ENCODE measurements at regions not wholly inside any gene's neighbourhood (a gene's known extent, or its start where the extent isn't known, plus 50 kb on each side); places are given as distances from the start of the nearest gene placed in this dataset.
"Not testable (repeated sequence)": the region's sequence is repeated elsewhere in the genome, so short reads cannot be mapped to it uniquely, and the experiment has no call there.

DNA sequence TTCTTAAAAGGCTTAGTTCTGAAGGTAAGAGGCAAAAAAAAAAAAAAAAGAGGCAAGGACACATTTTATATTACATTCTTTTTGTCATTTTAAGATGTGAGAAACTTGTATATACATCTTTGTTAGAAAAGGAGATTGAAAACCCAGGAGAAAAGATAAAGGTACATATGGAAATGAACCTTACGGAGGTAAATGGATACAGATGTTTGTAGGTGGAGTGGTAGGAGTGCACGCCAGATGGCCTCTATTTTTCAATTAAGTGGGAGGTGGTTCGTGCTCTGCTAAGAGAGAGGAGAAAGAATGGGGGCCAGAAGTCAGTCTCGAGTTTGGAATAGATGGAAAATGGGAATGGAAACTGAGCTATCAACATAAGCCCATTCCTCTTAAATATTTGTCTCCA lies 622.5 kb upstream of the GHITM start:
- DNase-seq (ENCODE audit: low spot score), result no peak

DNA sequence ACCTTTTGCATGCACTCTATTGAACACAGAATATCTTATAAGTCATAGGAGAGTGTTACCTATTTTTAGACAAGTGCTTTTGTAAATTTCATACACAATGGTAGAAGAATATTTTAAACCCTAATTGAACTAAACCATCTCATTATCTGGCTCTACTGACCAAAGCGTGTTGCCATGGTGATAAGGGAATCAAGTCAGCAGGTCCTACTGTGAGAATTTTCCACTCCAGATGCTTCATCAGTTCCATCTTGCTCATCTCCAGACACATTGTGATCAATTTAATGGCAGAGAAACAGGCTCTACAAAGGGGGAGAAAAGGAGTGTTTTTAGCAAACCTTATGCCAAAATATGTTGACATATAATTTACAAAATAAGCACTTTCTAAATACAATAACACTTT lies 621.9 kb upstream of the GHITM start:
- DNase-seq (ENCODE audit: low spot score), result no peak

DNA sequence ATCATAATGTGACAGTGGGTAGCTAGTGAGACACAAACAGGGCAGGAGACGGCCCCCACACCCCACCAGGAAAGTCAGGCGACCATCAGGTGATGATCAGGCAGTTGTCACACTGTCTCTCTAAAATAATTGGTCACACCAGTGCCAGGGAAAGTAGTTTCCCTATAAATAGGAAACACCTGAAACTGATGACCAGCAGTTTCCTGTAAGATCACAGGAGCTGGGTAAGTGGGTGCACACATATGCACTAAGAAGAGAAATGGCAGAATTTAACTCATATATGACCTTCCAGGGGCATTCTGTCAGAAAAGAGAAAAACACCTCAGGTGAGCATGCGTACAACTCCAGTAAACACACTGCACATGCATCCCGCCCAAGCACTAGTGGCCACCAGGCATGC lies 620.5 kb upstream of the GHITM start:
- no peak for DNase-seq (ENCODE audit: low spot score)

DNA sequence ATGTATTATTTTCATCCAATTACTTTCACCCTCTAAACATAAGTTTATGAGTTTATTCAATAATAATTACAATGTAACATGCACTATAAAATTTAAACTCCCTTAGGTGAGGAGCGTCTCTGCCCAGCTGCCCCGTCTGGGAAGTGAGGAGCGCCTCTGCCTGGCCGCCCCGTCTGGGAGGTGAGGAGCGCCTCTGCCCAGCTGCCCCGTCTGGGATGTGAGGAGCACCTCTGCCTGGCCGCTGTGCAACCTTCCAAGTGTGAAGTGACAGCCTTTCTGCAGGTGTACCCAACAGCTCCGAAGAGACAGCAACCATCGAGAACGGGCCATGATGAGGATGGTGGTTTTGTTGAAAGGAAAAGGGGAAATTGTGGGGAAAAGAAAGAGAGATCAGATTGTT lies 618.9 kb upstream of the GHITM start:
- not testable (repeated sequence) for DNase-seq (ENCODE audit: low spot score)

DNA sequence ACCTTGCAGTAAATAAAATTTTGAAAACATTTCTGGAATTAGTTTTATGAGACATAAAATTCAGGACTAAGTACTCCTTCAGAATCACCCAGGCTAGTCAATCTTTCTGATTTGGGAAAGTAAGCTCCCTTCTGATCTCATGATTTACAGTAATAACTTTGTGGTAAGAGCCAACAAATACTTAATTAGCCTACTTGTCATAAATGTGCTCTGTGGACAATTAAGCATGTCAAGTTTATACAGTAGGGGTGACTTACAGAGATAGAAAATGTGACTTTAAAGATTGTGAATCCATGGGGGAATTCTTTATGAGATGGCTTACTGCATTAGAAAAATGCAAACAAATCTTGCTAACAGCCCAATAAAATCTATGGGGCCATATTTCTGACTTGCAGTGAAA lies 616.9 kb upstream of the GHITM start:
- no peak for DNase-seq (ENCODE audit: low spot score)

DNA sequence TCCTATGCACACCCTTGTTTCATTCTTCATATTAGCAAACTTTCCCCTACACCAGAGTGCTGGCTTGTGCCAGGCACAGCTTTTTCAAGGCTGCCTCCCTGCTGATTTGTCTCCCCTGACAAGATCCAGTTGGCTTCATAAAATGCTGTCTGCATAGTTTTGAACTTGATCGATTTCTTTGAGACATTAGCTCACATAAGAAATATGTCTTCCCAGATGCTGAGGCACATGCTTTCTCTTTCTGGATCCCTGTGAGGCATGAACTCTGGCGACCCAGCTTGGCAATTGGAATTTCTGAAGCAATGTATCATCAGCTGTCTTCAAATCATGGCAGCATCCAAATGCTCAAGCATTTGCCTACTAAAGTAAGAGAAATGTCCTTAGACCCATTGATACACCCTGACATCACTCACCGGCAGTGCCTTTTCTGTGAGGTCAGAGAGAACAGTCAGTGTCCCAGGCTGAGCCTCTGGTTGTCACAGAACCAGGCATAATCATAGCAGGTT lies 616.4 kb upstream of the GHITM start:
- DNase-seq (ENCODE audit: low spot score), result no peak

DNA sequence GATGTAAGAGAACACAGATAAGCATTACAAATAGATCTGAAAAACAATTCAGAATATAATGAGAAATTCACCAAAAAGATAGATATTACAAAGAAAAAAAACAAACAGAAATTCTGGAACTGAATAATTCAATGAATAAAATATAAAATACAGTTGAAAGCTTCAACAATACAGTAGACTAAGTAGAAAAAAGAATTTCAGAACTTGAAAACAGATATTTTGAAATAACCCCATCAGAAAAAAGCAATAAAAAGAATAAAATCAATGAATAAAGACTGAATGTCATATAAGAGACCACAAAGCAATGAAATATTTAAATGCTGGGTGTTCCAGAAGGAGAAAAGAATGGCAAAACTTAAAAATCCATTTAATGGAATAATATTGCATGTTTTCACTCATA lies 611.4 kb upstream of the GHITM start:
- no peak for DNase-seq (ENCODE audit: low spot score)

DNA sequence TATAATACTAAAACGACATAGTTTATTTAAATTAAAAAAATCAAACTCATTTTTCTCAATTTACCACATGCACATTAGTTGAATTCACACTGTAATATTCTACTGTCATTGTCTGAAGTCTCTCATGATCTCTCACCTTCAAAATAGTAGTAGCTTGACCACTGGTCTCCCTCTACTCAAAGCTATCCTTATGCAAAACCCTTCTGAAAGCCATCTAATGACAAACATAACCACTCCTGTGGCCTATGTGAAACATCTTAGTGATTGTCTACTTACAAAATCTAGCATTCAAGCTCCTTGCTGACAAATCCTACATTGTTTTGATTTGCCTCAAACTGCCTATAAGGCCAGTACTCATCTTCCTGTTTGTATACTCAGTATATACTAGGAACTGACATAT lies 606.0 kb upstream of the GHITM start:
- no peak for DNase-seq (ENCODE audit: low spot score)

DNA sequence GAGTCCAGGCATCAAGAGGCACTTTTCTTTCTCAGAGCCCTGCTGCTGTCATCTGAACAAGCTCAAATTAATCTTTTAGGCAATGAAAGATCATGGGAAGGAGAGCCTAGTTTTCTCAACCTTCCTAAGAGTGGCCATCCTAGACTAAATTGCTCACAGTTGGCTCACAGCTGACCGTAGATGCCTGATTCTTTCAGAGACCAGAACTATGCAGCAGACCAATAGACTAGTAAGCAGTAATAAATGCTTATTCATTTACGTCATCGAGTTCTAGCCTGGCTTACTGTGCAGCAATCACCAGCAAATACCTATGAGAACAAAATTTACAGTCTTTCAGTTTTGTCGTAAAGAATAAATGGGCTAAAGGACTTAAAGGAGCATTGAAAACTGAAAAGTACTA lies 602.9 kb upstream of the GHITM start:
- no peak for DNase-seq (ENCODE audit: low spot score)

DNA sequence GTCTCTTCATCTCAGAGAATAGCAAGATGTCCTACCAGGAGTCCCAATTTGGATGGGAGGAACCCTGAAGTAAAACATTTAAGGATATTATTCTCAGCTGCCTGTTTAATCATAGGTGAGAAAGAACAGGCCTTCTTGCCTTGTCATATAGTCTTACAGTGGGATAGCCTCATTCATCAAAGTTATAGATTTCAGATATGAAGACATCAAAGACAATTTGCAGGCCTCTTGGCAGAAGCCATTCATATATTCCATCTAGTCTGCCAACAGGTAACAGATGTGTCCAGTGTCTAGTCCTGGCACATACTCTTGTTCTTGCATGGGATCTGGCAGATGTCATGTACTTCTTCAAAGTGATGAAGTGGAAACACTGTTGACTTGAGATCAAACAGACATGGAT lies 601.3 kb upstream of the GHITM start:
- no peak for DNase-seq (ENCODE audit: low spot score)

DNA sequence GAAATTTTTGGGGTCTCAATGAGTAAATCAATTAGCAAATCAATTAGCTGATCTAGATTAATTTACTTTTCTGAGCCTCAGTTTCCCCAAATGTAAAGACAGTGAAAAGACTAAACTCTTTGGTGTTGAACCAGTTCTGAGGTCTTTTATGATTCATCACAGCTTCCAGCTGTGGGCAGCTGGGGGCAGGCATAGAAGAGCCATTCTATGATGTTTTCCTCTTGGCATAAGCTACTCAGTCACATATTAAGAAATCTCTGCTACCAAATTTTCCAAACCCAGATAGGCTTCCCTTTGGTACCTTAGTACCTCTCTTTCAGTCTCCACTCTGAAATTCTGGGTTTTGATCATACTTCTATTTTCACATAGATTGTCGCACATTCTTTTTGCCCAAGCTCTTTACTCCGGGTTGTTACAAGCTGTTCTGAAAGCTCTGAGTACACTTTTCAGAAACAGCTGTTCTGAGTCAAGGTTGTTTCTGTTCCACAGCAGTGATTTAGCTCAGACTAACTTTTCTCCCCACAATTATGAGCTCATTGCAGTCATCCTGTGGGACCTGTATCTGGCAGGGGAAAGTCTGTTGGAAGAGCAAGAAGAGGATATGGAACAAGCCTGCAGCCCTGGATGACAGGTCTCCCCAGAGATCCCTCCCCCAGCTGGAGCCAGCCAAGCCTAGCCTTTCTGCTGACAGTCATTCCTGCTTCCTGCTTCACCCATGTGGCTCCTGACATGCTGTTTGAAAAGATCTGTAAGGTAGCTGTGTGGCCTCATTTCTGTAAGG lies 599.6 kb upstream of the GHITM start:
- no peak for DNase-seq (ENCODE audit: low spot score)

DNA sequence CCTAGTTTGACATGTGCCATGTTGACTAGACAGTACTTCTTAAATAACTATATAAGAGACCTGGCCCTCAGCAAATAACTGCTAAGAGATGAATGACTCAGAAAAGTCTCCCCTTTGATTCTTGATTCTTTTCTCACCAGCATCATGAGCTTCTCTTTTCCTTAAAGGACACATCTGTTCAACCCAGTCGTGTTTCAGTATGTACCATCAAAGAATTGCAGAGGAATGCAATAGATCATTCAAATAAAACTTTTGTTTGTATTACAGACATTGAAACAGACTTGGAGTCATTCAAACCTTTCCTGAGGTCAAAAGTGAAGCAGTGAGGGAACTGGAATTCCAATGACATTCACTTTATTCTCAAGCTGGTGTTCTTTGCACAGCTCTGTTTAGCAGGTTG lies 598.3 kb upstream of the GHITM start:
- no peak for DNase-seq (ENCODE audit: low spot score)

DNA sequence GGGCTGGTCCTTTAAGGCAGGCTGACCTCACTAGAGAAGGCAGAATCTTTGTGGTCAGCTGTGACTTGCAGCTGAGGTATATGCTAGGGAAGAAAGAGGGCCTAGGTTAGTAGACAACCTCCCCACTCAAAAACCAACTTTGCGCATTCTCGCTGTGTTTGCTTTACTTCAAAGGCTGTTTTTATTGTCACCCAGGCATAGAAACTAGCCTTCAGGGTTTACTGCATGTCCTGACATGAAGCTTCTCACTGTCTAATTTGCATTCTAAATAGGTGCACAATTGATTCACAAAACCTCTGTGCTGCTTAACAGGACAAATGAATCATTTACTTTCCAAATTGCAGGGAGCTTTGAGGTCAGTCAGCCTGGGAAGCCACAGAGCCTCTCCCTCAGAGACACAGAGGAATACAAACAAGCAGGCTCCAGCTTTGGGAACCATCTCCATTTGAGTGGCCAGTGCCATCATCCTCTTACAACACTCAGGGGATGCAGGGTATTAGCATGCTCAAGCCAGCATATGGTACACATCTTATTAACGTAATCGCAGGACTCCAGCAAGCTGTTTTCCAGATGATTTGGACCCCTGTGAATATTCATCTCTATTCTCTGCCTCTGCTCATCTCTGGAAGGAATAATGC lies 596.4 kb upstream of the GHITM start:
- DNase-seq (ENCODE audit: low spot score), result no peak

DNA sequence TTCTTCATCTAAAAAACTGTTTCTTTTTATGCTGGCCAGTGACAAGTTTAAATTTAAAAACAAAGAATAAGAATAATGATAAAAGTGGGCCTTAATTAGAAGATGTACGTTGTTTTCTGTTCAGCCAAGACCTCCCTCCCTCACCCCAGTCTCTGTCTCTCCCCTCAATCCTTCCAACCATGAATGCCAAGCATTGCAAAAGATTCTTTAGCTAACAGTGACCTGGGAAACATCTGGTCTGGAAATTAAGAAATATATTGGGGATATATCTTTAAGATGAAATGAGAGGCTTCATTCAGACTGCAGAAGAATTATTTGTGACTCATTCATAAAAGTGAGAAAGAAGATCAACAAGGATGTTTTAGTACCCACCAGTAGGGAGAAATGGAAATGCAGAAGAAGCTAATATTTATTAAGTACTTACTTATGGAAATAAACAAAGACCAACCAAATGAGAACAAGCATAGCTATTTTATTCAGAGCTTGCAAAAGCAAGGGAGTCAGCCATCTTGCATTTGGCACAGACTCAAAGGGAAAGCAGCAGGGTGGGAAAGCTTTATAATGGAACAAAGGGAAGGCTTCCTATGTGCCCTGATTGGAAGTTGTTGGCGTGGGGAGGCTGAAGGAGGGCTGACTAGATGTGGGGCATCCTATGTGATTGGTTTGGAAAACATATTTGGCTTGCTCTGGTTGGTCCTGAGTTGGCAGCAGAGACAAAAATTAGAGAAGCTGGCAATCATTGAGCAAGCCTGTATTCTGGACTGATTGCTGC lies 595.4 kb upstream of the GHITM start:
- DNase-seq (ENCODE audit: low spot score), result no peak

DNA sequence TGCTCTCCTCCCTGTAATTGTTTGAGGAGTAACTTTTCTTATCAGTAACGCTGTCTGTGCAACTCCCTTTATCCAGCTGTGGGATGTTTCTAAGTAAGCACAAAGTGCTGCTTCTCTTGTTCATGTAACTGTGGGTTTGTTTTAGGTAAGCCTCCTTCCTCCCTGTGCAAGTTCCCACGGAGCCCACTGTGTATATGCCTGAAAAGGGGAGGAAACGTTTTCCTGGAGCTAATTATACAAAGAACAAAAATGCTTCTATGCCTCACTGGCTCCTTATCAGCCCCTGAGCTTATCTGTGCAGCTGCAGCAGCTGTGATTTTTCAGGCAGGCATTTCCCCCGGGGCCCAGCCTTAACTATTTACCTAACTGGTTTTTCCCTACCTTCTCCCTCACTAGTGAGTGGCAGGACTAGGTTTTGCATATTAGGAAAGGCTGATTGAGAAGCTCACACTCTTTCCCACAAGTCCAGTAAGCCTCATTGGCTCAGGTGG lies 593.4 kb upstream of the GHITM start:
- peak; percentile 65 for DNase-seq (ENCODE audit: low spot score)

DNA sequence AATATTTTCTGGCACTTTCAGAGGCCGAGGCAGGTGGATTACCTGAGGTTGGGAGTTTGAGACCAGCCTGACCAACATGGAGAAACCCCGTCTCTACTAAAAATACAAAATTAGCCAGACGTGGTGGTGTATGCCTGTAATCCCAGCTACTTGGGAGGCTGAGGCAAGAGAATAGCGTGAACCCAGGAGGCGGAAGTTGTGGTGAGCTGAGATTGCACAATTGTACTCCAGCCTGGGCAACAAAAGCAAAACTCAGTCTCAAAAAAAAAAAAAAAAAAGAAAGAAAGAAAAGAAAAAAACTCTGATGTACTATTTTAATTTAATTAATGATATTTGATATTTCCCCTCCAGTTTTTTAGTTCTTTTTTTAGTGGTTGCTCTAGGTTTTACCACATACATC lies 588.1 kb upstream of the GHITM start:
- not testable (repeated sequence) for DNase-seq (ENCODE audit: low spot score)

DNA sequence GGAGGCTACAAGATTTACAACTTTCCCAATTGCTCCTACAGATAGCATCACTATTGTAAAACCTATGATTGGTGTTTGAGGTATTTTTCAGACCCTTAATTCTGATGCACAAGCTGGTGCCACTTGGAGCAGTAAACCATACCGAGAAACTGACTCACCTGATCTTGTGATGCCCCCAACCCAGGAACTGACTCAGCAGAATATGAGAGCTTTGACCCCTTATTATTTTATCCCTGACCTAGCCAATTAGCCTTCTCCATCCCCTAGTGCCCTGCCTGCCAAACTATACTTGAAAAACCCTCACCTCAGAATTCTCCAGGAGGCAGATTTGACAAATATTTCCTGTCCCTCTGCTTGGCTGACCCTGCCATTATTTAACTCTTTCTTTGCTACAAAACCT lies 585.9 kb upstream of the GHITM start:
- no peak for DNase-seq (ENCODE audit: low spot score)

DNA sequence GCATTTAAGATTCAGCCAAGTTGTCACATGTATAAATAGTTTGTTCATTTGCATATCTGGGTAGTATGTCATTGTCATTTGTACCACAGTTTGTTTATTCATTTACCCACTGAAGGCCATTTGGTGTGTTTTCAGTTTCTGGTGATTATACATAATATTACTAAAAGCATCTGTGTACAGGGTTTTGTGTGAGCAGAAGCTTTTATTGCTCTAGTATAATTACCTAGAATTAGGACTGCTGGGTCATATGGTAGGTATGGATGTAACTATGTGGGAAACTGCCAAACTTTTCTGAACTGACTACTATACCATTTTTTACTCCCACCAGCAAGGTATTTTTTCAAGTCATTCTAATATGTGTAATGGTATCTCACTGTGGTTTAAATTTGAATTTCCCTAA lies 584.0 kb upstream of the GHITM start:
- DNase-seq (ENCODE audit: low spot score), result no peak

DNA sequence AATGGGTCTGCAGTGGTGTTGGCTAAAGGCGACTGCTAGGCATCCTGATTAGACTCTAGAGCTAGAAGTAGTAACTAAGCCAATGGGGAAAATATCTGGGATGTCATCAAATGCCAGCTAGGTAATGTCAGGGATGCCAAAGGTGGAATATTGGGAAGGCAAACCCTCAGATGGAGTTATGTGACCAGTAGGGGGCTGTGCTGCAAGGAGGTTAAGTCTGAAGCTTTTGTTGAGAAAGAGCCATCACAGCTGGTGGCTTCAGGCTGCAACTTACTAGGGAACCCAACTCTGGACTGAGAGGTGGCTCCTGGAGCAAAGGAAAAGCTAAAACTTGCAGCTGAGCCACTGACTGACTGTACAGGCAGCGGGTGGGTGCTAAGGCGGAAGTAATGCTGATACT lies 576.9 kb upstream of the GHITM start:
- no peak for DNase-seq (ENCODE audit: low spot score)

DNA sequence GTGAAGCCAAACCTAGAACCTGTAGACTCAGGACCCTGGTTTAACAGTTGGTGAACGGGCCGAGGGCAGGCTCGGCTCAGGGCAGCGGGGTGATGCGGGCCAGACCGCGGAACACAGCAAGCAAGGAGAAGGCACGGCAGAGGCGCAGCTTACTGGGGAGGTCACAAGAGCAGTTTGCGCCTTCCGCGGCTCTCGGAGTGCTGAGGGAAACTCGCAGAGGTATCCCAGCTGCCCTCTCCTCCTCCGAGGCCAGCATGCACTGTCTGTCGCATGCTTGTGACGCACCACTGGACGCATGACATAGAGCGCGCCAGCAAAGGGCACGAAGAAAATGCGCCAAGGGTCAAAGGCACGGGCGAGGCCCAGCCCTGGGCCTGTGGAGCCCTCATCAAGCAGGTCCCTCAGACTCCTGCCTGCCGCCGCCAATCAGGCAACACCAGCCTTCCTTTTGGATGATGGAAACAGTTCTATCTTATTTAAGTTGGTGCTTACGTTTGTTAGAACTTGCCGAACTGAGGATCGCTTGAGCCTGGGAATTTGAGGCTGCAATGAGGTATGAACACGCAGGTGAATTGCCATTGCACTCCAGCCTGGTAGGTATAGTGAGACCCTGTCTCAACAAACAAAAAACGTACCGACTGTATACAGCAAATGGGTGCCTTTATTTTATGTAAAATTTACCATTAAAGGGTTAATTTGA lies 574.3 kb upstream of the GHITM start:
- no peak for DNase-seq (ENCODE audit: low spot score)

DNA sequence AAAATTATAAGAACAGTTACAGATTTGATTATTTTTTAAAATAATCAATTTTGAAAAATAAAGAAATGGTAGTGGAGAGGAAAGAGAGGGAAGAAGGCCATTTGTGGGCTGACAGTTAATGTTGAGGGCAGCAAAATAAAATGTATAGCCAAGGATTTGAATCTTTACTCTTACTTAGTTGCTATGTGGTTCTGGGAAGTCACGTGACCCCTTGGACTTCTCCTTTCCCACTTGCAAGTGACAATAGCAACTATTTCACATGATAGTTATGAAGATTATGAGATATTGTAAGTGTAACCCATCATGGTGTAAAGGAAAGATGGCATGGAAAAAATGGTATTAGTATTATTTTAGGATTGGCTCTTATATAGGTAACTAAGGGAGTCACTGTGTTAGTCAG lies 567.3 kb upstream of the GHITM start:
- no peak for DNase-seq (ENCODE audit: low spot score)

DNA sequence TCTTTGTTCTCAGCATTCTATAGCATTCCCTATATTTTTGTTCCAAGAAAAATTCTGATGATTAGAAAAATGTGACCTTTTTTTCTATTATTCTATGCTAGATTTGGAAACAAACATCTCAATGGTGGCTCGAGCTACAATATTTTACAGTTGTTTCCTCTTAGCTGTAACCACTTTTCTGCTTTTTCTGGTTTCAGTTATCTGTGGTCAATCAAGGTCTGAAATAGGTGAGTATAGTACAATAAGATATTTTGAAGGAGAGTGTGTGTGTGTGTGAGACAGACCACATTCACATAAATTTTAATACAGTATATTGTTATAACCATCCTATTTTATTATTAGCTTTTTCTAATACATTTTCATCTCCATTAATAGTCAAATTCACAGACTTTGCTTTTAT lies 564.5 kb upstream of the GHITM start:
- no peak for DNase-seq (ENCODE audit: low spot score)
